ENCODE measurements at regions not wholly inside any gene's neighbourhood (a gene's known extent, or its start where the extent isn't known, plus 50 kb on each side); places are given as distances from the start of the nearest gene placed in this dataset.
"Not testable (repeated sequence)": the region's sequence is repeated elsewhere in the genome, so short reads cannot be mapped to it uniquely, and the experiment has no call there.

DNA sequence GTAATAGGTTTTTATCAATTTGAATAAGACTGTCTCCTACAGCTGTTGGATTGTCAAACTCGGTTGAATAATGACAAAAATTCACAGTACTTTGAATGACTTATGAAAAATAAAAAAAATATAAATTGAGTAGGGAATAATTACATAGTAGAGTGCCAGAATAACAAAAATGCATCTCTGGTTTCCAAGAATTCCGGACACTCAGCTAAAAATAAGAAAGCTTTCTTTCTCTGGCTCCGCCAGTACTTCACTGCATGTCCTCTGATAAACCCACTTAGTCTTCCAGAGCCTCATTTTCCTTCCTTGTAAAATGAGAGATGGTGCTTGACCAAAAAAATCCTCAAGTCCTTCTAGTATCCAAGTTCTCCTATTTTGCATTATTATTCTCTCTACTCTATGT is 374.6 kb upstream of the LUZP2 start:
- no peak for DNase-seq

DNA sequence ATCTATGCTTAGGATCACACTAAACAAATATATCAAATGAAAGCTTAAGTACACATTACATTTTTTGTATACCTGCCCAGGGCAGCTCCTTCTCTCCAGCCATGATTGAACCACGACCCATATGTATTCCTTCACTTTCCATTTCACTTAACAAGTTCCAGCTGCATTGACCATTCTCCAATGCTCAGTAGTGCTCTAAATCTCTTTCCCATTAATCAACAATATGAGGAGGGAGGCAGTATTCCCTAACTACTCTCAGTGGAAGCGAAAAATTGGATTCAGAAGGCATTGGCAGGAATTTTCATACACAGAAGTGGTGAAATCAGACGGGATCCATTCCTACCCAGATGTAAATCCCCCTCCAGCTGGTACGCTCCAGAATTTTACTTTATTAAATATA is 372.0 kb upstream of the LUZP2 start:
- no peak for DNase-seq

DNA sequence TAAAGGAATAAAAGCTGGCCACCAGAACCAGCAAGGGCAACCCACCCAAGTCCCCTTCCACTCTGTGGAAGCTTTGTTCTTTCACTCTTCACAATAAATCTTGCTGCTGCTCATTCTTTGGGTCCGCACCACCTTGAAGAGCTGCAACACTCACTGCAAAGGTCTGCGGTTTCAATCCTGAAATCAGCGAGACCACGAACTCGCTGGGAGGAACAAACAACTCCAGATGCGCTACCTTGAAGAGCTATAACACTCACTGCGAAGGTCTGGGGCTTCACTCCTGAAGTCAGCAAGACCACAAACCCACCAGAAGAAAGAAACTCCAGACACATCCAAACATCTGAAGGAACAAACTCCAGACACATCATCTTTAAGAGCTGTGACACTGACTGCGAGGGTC is 365.2 kb upstream of the LUZP2 start:
- no peak for DNase-seq

DNA sequence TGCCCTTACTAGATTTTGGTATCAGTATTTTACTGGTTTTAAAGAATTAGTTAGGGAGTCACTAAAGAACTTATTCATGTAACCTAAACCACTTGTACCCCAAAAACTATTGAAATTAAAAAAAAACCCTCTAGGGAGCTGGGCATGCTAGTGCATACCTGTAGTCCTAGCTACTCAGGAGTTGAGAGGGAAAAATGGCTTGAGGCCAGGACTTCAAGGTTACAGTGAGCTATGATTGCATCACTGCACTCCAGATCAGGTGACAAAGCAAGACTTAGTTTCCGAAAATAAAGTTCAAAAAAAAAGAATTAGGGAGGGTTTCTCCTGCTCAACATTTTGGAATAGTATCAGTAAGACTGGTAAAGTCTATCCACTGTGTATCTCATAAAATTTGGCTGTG is 364.4 kb upstream of the LUZP2 start:
- DNase-seq, result no peak

DNA sequence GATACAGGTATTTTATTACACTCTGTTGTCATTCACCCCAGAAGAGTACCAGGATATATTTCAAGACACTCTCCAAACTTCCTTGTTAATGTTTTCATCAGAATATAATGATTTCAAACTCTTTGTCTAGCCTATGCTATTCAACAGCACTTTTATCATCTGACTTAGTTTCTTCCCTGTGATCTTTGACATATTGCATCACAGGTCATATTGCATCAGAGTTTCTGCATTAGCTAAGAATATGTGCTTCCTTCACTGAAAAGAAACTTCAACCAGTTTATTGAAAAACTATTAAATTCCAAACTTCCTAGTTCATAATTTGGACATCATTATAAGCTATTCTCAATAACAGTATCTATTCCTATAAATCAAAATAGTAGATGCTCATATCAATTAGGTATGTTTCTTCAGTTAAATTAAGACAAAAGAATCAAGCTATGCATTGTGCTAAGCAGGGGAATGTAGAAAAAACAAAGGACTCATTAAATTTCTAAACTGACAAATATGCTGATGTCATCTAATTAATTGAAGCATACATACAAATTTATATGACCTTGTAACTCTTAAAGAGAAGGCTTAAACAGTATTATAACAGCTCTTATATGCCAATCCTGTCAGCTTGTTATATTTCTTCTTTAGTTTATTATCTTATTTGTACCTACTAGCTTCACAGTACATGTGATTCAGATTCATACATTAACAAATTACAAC is 361.8 kb upstream of the LUZP2 start:
- DNase-seq, result no peak

DNA sequence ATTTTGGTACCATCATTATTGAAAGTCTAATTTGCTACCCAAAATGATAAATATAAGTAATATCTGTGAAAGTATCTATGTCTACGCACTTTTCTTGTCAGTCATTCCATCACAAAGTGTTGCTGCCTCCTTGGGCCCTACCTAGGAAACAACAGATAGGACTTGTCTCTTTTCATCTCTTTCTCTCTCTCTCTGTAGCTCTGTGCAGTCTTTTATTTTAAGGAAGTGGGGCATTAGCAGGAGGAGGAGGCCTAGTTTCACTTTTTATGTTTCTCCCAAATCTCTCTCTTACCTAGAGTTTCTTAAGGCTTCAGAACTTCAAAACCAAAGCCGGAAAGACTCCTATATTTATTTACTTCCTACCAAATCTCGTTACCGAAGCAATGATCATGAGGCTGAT is 354.8 kb upstream of the LUZP2 start:
- no peak for DNase-seq

DNA sequence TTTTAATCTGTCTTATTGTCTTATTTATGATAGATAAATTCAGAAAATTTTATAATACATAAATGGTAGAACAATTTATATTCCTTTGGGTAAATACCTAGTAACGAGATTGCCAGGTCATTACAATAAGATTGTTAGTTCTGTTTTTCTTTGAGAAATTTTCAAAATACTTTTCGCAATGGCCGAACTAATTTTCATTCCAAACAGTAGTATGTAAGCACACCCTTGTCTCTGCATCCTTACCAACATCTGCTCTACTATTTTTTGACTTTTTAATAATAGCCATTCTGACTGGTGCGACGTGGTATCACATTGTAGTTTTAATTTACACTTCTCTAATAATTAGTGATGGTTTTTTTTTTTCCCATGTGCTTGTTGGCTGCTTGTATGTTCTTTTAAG is 351.4 kb upstream of the LUZP2 start:
- DNase-seq, result no peak

DNA sequence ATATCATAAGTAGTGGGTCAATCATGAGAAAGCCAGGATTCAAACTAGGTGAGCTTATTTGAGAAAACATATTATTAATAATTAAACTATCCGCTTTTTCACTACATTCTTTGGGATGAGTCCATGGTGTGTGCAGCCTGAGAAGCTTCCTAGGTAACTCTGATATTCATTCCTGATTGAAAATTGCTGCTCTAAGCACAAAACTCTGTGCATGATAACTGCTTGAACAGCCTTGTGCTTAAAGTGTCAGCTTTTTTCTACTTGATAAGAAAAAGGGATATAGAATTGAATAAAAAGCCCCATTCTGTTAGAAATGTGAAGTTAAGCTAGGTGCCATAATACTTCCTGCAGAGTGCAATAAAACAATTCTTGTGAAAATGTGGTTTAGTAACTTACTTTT is 343.5 kb upstream of the LUZP2 start:
- DNase-seq, result no peak

DNA sequence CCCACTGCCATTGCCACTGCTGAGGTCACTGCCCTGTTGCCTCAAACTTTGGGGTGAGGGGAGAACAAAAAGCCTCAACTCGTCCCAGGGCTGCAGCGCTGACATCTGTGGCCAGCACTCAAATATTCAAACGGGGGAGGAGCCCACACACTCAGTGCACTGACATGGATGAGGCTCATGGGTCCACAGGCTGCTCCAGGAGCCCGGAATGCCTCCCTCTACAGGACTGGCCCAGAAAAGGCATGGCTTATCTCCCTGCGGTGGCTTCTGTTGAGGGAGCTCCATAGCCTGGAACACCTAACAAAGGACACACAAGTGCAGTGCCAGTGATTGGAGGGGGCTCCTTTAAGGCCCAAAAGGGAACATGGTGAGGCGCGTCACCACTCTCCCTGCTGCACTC is 341.1 kb upstream of the LUZP2 start:
- DNase-seq, result no peak

DNA sequence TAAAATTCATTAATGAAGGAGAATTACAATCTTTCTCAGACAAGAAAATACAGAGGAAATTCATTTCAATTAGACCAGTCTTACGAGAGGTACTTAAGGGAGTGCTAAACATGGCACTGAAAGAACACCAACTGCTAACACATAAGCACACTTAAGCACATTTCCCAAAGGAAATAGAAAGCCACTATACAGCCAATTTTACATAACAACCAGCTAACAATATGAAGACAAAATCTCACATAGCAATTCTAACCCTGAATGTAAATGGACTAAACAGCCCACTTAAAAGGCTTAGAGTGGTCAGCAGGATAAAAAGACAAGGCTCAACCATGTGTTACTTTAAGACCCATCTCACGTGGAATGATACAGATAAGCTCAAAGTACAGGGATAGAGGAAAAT is 339.5 kb upstream of the LUZP2 start:
- no peak for DNase-seq

DNA sequence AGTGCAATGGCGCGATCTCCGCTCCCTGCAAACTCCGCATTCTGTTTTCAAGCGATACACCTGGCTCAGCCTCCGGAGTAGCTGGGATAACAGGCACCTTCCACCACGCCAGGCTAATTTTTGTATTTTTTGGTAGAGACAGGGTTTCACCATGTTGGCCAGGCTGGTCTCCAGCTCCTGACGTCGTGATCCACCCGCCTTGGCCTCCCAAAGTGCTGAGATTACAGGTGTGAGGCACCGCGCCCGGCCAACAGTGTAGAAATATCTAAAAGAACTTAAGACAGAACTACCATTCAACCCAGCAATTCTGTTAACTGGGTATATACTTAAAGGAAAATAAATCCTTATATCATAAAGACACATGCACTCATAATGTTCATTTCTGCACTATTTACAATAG is 335.3 kb upstream of the LUZP2 start:
- DNase-seq, result no peak

DNA sequence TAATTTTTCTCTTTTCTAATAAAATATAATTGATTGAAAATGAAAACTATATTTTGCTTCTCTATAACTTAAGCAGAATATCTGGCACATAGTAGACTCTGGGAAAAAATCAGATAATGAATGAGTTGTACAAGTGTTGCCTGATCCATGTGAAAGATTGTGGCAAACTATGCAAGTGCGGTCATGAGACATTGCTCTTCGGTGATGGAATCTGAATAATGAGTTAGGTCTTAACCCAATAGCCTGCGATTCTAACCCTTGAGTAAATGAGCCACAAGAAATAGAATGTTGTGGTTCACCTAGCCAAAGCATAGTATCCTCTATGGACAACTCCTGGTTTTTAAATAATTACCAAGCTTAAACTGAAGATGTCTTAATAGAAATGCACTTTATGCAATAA is 333.7 kb upstream of the LUZP2 start:
- no peak for DNase-seq

DNA sequence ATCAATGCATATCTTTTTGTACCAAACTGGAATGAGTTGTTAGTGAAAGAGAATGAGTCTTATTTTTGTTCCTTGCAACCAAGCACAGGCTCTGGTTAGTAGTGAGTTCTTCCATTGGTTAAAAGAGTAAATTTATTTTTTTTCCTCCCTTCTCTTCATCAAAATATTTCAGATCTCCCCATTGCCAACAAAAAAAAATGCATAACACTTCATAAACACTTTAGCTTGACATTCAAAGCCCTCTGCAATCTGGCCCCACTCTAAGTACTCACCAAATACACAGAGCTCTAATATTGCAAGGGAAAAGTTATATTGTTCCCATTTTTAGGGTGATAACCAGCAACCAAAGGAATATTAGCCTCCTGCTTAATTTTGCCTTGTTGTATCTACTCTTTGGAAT is 333.0 kb upstream of the LUZP2 start:
- DNase-seq, result no peak

DNA sequence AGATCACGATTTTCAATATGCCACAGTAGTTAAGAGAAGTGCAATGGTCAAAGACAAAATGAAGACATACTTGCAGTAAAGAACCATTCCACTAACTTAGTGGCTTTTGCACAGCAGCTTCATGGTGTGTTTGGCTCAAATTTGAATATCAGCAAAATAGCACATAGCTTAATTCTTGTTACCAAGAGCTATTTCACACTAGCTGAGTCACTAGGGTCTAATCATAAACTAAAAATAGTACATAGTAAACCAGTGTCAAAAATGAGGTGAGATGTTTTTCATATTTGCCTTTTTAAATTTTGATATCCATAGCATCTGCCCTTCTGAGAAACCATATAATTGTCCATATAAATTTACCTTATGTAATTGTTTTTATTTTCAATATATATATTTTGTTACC is 325.0 kb upstream of the LUZP2 start:
- DNase-seq, result no peak

DNA sequence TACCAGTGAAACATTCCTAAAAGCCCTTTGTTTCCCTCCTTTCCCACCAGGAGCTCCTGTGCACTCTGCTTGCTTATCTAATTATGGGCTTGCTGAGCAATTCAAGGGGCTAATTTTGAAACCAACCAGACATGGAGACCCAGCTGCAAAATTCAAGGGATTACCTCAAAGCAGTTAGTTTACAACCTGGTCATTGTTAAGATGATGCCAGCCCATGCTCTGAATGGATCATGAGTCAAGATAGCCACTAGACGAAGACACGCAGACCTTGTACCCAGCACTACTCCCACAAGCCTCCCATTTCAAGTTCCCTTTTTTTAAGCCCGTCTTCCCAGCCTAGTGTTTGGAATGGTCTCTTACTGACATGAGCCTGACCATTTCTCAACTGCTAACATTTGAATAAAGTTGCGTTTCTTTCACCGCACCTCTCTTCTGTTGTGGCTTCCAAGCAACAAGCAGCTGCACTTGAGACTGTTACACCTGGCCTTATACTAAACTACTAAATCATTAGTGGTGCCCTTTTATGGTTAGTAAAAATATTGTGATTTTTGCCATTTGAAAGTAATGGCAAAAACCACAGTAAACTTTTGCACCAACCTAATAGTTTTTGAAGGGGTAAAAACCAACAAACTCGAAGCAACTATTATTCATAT is 315.3 kb upstream of the LUZP2 start:
- no peak for DNase-seq

DNA sequence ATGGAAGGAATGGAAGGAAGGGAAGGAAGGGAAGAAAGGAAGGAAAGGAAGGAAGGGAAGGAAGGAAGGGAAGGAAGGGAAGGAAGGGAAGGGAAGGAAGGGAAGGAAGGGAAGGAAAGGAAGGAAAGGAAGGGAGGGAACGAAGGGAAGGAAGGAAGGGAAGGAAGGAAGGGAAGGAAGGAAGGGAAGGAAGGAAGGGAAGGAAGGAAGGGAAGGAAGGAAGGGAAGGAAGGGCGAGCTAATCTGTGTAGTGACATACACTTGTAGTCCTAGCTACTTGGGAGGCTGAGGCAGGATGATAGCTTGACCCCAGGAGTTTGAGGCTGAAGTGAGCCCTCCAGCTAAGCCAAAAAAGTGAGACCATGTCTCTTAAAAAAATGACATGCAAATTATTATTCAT is 311.3 kb upstream of the LUZP2 start:
- DNase-seq, result not testable (repeated sequence)

DNA sequence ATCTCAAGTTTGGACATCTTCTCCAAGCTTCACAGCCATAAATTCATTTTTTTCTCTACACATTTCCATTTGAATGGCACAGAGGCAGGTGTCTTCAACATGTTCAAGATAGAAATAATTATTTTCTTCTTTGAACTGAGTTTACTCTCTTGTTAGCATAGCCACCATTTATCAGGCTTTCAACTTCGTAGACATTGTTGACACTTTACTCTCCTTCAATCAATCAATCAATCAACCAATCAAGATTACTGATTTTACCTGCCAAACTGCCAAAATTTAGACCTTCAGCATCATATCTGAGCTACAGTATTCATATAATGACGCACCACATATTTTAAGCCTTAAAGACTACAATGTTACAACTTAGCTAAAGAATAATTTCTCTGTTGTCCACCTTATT is 300.1 kb upstream of the LUZP2 start:
- no peak for DNase-seq

DNA sequence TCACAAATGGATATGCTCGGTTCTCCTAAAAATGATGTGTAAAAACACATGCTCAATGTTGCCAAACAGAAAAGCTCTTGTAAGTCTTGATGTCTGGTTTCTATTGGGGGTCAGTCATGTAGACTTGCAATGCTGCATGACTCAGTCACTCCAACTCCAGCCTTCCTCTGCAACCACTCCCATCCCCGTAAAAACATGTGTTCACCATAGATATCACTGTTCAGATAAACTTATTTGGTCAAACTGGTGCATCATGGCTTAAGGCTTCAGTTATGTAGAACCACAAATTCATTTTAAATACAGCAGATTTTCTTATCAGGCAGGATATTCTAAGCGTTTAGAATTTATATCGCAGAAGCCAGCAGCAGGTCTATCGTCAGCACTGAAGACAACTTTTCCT is 298.4 kb upstream of the LUZP2 start:
- DNase-seq, result no peak

DNA sequence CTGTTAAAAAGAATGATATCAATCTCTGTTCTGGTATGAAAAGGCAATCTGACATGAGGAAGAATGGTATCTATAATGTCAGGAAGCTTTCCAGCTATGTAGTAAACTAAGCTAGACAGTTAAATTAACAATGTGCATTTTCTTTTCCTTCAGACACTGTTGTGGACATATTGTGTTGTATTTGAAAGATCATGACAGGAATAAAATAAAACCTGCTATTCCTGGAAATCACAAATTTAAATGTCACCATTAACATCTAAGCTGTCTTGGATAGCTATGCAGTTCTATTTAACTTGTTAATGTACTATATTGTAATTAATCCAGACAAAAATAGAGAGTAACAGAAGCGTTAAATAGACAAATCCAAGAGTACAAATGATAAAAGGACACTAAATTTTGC is 297.4 kb upstream of the LUZP2 start:
- no peak for DNase-seq

DNA sequence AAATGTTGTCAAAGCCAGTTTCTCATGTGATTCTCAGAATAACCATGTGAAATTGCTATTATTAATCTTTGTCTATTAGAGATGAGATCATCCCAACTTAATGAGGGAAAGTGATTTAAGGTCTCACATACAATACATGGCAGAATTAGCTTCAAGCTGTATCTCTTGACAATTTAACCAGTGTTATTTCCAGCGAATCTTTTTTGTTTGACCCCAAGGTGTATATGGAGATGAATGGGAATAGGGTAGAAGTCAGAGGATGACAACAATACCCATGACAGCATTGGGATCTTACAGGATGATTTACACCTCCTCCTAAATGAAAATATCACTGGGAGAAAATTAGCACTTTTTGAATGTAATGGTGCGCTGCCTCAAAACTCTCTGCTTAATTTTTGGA is 290.8 kb upstream of the LUZP2 start:
- no peak for DNase-seq

DNA sequence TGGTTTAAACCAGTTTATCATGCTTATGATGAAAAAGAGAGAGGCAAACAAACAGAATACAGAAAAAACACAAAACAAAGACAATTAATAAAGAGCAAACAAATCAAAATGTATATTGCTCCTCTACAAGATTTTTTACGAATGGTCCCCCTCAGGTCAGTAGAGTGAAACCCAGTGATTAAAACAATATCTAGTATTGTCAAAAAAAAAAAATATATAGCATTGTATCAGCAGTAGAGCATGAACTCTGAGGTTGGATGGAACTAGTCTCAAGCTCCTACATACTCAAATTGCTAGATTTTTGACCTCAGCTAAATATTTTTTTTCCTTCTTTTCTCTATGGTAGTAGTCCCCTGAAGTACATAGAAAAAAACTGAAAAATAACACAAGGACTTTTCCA is 290.3 kb upstream of the LUZP2 start:
- DNase-seq, result no peak

DNA sequence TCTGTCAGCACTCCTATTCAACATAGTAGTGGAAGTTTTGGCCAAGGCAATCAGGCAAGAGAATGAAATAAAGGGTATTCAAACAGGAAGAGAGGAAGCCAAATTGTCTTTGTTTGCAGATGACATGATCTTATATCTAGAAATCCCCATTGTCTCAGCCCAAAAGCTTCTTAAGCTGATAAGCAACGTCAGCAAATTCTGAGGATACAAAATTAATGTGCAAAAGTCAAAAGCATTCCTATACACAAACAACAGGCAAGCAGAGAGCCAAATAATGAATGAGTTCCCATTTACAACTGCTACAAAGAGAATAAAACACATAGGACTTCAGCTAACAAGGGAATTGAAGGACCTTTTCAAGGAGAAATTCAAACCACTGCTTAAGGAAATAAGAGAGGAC is 280.4 kb upstream of the LUZP2 start:
- no peak for DNase-seq

DNA sequence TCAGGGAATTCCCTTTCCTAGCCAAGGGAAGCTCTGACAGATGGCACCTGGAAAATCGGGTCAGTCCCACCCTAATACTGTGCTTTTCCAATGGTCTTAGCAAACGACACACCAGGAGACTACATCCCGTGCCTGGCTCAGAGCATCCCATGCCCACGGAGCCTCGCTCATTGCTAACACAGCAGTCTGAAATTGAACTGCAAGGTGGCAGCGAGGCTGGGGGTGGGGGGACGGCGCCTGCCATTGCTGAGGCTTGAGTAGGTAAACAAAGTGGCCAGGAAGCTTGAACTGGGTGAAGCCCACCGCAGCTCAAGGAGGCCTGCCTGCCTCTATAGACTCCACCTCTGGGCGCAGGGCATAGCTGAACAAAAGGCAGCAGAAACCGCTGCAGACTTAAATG is 279.5 kb upstream of the LUZP2 start:
- DNase-seq, result not testable (repeated sequence)

DNA sequence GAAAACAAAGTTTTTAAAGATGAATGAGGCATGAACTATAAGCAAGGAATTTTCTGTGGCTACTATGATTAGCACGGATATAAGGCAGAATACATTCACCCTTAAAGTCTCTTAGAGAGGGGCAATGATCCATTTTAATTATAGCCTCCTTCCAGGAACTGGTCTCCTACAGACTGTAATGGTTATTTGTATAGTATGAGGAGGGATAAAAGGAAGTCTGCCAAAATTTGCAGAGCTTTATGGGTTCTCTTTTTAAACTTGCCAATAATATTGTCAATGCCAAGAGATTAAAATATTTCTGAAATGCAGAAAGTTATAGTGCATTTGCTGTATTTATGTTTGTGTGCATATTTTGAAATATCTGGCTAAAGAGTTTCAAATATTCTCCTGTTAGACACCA is 271.4 kb upstream of the LUZP2 start:
- DNase-seq, result no peak

DNA sequence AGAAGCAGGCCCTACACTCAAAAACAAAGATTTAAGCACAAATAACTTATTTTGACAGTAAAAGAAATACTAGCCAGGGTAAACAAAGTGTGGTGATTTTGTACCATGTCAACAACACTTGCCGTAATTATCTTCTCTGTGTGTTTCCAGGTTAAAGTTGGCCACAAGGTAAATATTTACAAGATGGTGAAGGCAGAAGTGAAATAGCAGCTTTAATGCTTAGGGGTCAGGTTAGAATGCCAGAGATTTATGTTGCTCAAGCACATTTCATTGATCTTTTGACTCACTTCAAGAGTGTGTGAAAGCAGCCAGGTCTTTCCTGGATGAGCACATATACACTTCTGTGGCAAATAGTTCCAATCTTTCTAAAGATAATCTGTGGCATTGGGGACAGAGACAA is 270.2 kb upstream of the LUZP2 start:
- no peak for DNase-seq

Measured in COR-L47 (cell line).